ENCODE measurements at regions not wholly inside any gene's neighbourhood (a gene's known extent, or its start where the extent isn't known, plus 50 kb on each side); places are given as distances from the start of the nearest gene placed in this dataset.

DNA sequence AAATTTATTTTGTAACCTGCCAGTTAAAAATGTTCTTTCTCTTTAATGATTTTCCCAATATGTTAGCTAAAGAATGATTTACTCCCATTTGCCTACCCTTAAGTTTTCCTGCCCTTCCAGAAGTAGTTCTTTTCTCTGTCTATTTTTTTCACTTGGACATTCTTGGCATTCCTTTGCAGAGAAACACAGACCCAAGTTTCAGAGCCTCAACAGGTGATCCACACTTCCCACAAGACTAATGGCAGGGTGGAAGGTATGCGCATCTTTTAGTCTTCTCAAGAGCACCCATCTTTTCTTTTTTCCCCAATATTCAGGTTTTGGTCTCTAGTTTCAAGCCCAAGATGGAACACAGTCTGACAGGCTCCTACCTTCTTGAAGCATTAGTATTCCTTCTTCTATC, 420.7 kb downstream of the ADAMTS20 start:
- H3K9me3 ChIP-seq (ENCODE audit: control insufficient read depth, insufficient read depth, low read depth, low read length) = no peaks in the 10 kb centered on the region
- H3K4me1 ChIP-seq (ENCODE audit: control insufficient read depth, insufficient read depth, low read length) = no peaks in the 10 kb centered on the region
- no peak overlapping the region for H3K27ac ChIP-seq (ENCODE audit: extremely low read depth, low read depth, low read length)
- TF ChIP-seq ZNF701 (tag by site-specific recombination; IDR thresholded peaks at IDR 0.05) (no peak), MZF1 (tag by site-specific recombination; IDR thresholded peaks at IDR 0.05; ENCODE audit: borderline replicate concordance) (no peak)
- ChIA-PET POLR2A (no interaction called here), CTCF (no interaction called here)
- H3K4me3 ChIP-seq (ENCODE audit: low read depth, low read length) = no peak overlapping the region
- no peaks in the 10 kb centered on the region for H3K36me3 ChIP-seq (ENCODE audit: control insufficient read depth in 2 of 2, insufficient read depth in 1 of 2, low read length in 2 of 2)

DNA sequence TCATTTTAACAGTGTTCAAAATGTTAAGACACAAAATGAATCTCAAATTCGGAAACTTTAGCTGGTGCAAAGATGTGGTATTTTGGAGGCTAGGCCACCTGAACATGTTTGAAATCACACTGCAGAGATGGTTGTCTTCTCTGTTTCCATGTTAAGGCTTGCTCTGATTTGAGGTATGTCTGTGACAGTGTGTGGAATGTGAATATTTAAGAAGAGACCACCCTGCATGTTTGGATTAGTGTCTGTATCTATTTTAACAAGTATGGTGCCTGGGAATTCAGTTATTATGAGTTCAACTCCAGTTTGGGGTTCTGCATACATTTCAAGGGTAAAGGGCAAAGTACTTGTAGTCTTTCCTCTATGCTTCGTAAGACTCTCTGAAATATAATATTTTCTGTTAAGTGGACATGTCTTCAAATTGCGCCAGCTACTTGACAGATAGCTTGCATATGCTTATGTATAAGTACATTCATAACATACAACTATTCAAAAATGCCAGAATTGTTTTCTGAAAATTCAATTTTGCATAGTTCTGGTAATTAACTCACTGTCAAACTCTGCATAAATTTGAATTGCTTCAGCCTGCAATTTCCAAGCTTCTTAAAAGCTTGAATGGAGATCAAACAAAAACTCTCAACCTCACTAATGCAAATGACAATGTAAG, 424.0 kb downstream of the ADAMTS20 start:
- CTCF ChIA-PET = interaction anchor here (0.6 kb wide), 1 partner anchor 1103 kb away, joined by 3 read pairs; no protein-coding TSS in a partner anchor

DNA sequence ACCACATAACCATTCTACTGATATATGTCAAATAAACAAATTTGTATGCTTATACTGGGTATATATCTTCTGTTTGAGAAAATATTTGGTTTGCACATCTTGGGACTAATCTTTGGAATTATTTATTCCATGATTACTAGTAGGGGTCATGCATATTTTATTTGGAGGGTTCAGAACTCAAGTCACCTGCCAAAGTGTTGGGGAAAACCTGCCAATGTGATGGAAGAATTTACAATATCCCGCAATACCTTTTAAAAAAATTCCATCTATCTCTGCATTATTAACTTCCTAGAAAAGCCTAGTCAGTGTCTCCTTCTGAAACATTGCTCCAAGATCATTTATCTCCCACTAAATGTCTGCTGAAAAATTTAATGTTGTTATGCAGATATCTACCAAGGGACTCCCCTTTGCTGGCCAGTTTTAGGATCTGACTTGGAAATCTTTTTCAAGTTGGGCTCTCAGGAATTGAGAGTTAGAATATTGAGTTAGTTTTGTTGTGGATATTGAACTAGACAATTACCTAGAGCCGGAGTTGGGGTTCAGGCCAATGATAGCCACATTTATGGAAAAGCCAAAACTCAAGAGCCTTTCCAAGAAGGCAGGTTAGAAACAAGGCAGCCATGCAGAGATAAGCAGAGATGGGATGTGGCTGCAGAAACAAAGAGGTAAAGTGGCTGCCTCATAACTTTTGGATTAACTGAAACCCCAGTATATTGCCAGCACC, 425.2 kb downstream of the ADAMTS20 start:
- TF ChIP-seq, protein P1, sequence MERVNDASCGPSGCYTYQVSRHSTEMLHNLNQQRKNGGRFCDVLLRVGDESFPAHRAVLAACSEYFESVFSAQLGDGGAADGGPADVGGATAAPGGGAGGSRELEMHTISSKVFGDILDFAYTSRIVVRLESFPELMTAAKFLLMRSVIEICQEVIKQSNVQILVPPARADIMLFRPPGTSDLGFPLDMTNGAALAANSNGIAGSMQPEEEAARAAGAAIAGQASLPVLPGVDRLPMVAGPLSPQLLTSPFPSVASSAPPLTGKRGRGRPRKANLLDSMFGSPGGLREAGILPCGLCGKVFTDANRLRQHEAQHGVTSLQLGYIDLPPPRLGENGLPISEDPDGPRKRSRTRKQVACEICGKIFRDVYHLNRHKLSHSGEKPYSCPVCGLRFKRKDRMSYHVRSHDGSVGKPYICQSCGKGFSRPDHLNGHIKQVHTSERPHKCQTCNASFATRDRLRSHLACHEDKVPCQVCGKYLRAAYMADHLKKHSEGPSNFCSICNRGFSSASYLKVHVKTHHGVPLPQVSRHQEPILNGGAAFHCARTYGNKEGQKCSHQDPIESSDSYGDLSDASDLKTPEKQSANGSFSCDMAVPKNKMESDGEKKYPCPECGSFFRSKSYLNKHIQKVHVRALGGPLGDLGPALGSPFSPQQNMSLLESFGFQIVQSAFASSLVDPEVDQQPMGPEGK (tag by site-specific recombination; IDR thresholded peaks at IDR 0.05) = no peak
- TF ChIP-seq, protein P2, sequence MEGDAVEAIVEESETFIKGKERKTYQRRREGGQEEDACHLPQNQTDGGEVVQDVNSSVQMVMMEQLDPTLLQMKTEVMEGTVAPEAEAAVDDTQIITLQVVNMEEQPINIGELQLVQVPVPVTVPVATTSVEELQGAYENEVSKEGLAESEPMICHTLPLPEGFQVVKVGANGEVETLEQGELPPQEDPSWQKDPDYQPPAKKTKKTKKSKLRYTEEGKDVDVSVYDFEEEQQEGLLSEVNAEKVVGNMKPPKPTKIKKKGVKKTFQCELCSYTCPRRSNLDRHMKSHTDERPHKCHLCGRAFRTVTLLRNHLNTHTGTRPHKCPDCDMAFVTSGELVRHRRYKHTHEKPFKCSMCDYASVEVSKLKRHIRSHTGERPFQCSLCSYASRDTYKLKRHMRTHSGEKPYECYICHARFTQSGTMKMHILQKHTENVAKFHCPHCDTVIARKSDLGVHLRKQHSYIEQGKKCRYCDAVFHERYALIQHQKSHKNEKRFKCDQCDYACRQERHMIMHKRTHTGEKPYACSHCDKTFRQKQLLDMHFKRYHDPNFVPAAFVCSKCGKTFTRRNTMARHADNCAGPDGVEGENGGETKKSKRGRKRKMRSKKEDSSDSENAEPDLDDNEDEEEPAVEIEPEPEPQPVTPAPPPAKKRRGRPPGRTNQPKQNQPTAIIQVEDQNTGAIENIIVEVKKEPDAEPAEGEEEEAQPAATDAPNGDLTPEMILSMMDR (tag by site-specific recombination; IDR thresholded peaks at IDR 0.05) = no peak
- TF ChIP-seq ZSCAN16 (tag by site-specific recombination; IDR thresholded peaks at IDR 0.05) (no peak), RBAK (tag by site-specific recombination; IDR thresholded peaks at IDR 0.05) (no peak), ZNF404 (tag by site-specific recombination; IDR thresholded peaks at IDR 0.05) (no peak), HOXA7 (CRISPR knock-in tag; IDR thresholded peaks at IDR 0.05; ENCODE audit: borderline replicate concordance) (no peak), ZNF23 (tag by site-specific recombination; IDR thresholded peaks at IDR 0.05; ENCODE audit: borderline replicate concordance) (no peak), ZNF837 (tag by site-specific recombination; IDR thresholded peaks at IDR 0.05) (no peak), ZNF624 (tag by site-specific recombination; IDR thresholded peaks at IDR 0.05) (no peak), SP7 (tag by site-specific recombination; IDR thresholded peaks at IDR 0.05) (no peak), TCF7L2 (IDR thresholded peaks at IDR 0.05; ENCODE audit: borderline replicate concordance, low read depth, low read length) (no peak), ZFHX2 (tag by site-specific recombination; conservative IDR thresholded peaks at IDR 0.05) (no peak)
- TF ChIP-seq, protein P3, sequence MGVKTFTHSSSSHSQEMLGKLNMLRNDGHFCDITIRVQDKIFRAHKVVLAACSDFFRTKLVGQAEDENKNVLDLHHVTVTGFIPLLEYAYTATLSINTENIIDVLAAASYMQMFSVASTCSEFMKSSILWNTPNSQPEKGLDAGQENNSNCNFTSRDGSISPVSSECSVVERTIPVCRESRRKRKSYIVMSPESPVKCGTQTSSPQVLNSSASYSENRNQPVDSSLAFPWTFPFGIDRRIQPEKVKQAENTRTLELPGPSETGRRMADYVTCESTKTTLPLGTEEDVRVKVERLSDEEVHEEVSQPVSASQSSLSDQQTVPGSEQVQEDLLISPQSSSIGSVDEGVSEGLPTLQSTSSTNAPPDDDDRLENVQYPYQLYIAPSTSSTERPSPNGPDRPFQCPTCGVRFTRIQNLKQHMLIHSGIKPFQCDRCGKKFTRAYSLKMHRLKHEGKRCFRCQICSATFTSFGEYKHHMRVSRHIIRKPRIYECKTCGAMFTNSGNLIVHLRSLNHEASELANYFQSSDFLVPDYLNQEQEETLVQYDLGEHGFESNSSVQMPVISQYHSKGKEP (tag by site-specific recombination; IDR thresholded peaks at IDR 0.05) = no peak
- ChIA-PET CTCF (no interaction called here), POLR2A (no interaction called here)
- H3K9me3 ChIP-seq (ENCODE audit: control insufficient read depth, insufficient read depth, low read depth, low read length) = no peaks in the 10 kb centered on the region
- H3K36me3 ChIP-seq (ENCODE audit: control insufficient read depth in 2 of 2, insufficient read depth in 1 of 2, low read length in 2 of 2) = no peaks in the 10 kb centered on the region
- no peak overlapping the region for H3K4me3 ChIP-seq (ENCODE audit: low read depth, low read length)
- H3K4me1 ChIP-seq (ENCODE audit: control insufficient read depth, insufficient read depth, low read length) = no peaks in the 10 kb centered on the region
- H3K27ac ChIP-seq (ENCODE audit: extremely low read depth, low read depth, low read length) = no peak overlapping the region

More for the DNA sequence above, 424.0 kb downstream of the ADAMTS20 start:
- Histone ChIP-seq H3K27ac (ENCODE audit: extremely low read depth, low read depth, low read length) (no peak overlapping the region), H3K4me3 (ENCODE audit: low read depth, low read length) (no peak overlapping the region), H3K9me3 (ENCODE audit: control insufficient read depth, insufficient read depth, low read depth, low read length) (no peaks in the 10 kb centered on the region), H3K36me3 (ENCODE audit: control insufficient read depth in 2 of 2, insufficient read depth in 1 of 2, low read length in 2 of 2) (no peaks in the 10 kb centered on the region), H3K4me1 (ENCODE audit: control insufficient read depth, insufficient read depth, low read length) (no peaks in the 10 kb centered on the region)
- POLR2A ChIA-PET = no interaction called here
- TF ChIP-seq ZNF560 (tag by site-specific recombination; IDR thresholded peaks at IDR 0.05; ENCODE audit: borderline replicate concordance) (no peak), MYNN (tag by site-specific recombination; IDR thresholded peaks at IDR 0.05; ENCODE audit: borderline replicate concordance) (no peak), ZNF701 (tag by site-specific recombination; IDR thresholded peaks at IDR 0.05) (no peak), ZNF202 (tag by site-specific recombination; IDR thresholded peaks at IDR 0.05; ENCODE audit: borderline replicate concordance) (no peak), ZNF184 (tag by site-specific recombination; IDR thresholded peaks at IDR 0.05) (no peak), ZNF747 (tag by site-specific recombination; IDR thresholded peaks at IDR 0.05) (no peak), OSR2 (tag by site-specific recombination; IDR thresholded peaks at IDR 0.05) (no peak)
- TF ChIP-seq, protein P4, sequence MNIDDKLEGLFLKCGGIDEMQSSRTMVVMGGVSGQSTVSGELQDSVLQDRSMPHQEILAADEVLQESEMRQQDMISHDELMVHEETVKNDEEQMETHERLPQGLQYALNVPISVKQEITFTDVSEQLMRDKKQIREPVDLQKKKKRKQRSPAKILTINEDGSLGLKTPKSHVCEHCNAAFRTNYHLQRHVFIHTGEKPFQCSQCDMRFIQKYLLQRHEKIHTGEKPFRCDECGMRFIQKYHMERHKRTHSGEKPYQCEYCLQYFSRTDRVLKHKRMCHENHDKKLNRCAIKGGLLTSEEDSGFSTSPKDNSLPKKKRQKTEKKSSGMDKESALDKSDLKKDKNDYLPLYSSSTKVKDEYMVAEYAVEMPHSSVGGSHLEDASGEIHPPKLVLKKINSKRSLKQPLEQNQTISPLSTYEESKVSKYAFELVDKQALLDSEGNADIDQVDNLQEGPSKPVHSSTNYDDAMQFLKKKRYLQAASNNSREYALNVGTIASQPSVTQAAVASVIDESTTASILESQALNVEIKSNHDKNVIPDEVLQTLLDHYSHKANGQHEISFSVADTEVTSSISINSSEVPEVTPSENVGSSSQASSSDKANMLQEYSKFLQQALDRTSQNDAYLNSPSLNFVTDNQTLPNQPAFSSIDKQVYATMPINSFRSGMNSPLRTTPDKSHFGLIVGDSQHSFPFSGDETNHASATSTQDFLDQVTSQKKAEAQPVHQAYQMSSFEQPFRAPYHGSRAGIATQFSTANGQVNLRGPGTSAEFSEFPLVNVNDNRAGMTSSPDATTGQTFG (tag by site-specific recombination; IDR thresholded peaks at IDR 0.05; ENCODE audit: borderline replicate concordance) = no peak
